Vagina (tissue), 2 donors: ENCODE measurements at regions not wholly inside any gene's neighbourhood (a gene's known extent, or its start where the extent isn't known, plus 50 kb on each side); places are given as distances from the start of the nearest gene placed in this dataset.

Experiments
- DNase-seq, 2 donors: peaks; one replicate each; pipeline ENCODE4 v3.0.0-alpha.2; 2017; ENCODE audit errors: extremely low spot score in 2 of 2
- H3K27ac ChIP-seq: fragments of 200-600 bp; sonication (generic); one replicate; pipeline ENCODE4 v1.5.1; 2019
- H3K27me3 ChIP-seq: fragments of 200-600 bp; sonication (generic); one replicate; pipeline ENCODE4 v1.5.1; 2019
- H3K36me3 ChIP-seq, 2 donors: fragments of 200-600 bp; sonication (generic); one replicate each; pipeline ENCODE4 v1.5.1; 2017 to 2019
- H3K4me1 ChIP-seq: fragments of 200-600 bp; sonication (generic); one replicate; pipeline ENCODE4 v1.5.1; 2019
- H3K4me3 ChIP-seq, 2 donors: fragments of 200-600 bp; sonication (generic); 1 replicate in 1 of 2; 2 replicates in 1 of 2; pipeline ENCODE4 v1.5.1; 2016 to 2019
- H3K9me3 ChIP-seq: fragments of 200-600 bp; sonication (generic); one replicate; pipeline ENCODE4 v1.5.1; 2019
- POLR2A ChIP-seq, 2 donors: fragments of 450-650 bp; IDR thresholded peaks; one replicate each; pipeline ENCODE4 v1.6.1; 2017; ENCODE audit warnings: antibody characterized with exemption in 2 of 2, mild to moderate bottlenecking in 2 of 2, moderate library complexity in 2 of 2
- POLR2AphosphoS5 ChIP-seq, 2 donors: sonication (generic); formaldehyde crosslinking; IDR thresholded peaks; one replicate each; pipeline ENCODE4 v1.9.0; 2017; ENCODE audit warnings: antibody characterized with exemption in 2 of 2, mild to moderate bottlenecking in 2 of 2, low read depth in 1 of 2; ENCODE audit not compliant: insufficient read depth in 1 of 2
- intact Hi-C: fragments of 100-400 bp; cut with DNase I; formaldehyde crosslinking; loops from one replicate; pipeline ENCODE4 v1.15.1; 2023
- TF ChIP-seq, protein P1 (sequence below), 3 experiments: fragments of 450-650 bp in 2 of 3; fragments of 200-600 bp in 1 of 3; sonication (generic) in 1 of 3; IDR thresholded peaks; one replicate each; pipeline ENCODE4 v1.5.1; 2017 to 2019; ENCODE audit warnings: antibody characterized with exemption in 3 of 3, mild to moderate bottlenecking in 2 of 3, moderate library complexity in 2 of 3

DNA sequence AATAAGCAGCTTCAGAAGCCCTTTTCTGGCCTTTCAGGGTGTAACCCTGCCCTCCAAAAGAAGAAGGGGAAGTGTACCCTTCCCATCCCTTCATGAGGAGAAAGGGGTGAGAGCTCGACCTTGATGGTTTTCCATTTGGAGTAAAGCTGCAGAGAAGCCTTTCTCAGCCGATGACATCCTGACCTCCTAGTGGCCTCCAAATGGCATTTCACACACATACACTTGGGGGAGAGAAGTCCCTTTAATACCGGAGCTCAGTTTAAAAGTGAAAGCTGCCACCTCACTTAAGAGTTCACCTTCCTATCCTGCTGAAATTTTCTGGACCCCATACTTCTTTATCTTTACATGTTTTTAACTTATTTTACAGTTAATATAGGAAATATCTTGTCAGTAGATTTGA is 716.7 kb downstream of the DCDC2C start:
- intact Hi-C loops = no loop called here
- no peak overlapping the region for H3K27ac ChIP-seq
- H3K4me1 ChIP-seq = no peaks in the 10 kb centered on the region
- no peak for DNase-seq
- TF ChIP-seq, protein P1, sequence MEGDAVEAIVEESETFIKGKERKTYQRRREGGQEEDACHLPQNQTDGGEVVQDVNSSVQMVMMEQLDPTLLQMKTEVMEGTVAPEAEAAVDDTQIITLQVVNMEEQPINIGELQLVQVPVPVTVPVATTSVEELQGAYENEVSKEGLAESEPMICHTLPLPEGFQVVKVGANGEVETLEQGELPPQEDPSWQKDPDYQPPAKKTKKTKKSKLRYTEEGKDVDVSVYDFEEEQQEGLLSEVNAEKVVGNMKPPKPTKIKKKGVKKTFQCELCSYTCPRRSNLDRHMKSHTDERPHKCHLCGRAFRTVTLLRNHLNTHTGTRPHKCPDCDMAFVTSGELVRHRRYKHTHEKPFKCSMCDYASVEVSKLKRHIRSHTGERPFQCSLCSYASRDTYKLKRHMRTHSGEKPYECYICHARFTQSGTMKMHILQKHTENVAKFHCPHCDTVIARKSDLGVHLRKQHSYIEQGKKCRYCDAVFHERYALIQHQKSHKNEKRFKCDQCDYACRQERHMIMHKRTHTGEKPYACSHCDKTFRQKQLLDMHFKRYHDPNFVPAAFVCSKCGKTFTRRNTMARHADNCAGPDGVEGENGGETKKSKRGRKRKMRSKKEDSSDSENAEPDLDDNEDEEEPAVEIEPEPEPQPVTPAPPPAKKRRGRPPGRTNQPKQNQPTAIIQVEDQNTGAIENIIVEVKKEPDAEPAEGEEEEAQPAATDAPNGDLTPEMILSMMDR (IDR thresholded peaks at IDR 0.05) = no peak
- TF ChIP-seq POLR2AphosphoS5 (IDR thresholded peaks at IDR 0.05; ENCODE audit: insufficient read depth in 1 of 2, low read depth in 1 of 2) (no peak), POLR2A (IDR thresholded peaks at IDR 0.05) (no peak)
- H3K36me3 ChIP-seq = no peaks in the 10 kb centered on the region
- no peak overlapping the region for H3K4me3 ChIP-seq
- no peaks in the 10 kb centered on the region for H3K27me3 ChIP-seq
- H3K9me3 ChIP-seq = no peaks in the 10 kb centered on the region

DNA sequence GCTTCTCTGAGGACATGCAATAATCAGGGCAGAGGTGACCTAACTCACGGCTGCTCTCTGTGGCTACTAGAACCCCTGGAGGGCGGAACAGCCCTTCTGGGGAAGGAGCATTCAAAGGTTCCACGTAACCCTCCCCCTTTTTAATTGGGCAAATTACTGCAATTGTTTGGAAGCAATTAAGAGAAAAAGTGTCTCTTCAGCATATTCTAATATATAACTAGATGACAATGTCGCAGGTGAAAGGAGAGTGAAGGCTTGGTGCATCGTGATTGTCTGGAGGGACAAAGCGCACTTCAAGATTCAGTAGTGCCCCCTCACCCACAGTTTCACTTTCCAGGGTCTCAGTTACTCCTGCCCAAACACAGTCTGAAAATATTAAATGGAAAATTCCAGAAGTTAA is 720.8 kb downstream of the DCDC2C start:
- no peak overlapping the region for H3K4me3 ChIP-seq
- H3K9me3 ChIP-seq = no peaks in the 10 kb centered on the region
- DNase-seq = no peak
- intact Hi-C loops = no loop called here
- H3K27ac ChIP-seq = no peak overlapping the region
- H3K36me3 ChIP-seq = no peaks in the 10 kb centered on the region
- TF ChIP-seq, protein P1 (IDR thresholded peaks at IDR 0.05) = no peak
- TF ChIP-seq POLR2A (IDR thresholded peaks at IDR 0.05) (no peak), POLR2AphosphoS5 (IDR thresholded peaks at IDR 0.05; ENCODE audit: insufficient read depth in 1 of 2, low read depth in 1 of 2) (no peak)
- no peaks in the 10 kb centered on the region for H3K4me1 ChIP-seq
- H3K27me3 ChIP-seq = no peaks in the 10 kb centered on the region

DNA sequence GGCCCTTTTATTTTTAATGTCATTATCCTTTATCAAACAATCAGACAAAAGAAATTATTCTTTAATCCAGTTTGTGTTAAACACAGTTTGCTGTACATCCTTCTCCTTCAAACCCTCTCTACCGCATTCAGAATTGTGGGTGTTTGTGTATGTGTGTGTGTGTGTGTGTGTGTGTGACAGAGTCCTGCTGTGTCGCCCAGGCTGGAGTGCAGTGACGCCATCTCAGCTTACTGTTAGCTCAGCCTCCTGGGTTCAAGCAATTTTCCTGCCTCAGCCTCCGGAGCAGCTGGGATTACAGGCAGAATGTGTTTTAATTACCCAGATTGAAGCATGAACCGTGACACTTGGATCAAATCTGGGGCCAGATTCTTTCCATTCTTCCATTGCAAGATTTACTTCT is 723.7 kb downstream of the DCDC2C start:
- Histone ChIP-seq H3K36me3 (no peaks in the 10 kb centered on the region), H3K4me1 (no peaks in the 10 kb centered on the region), H3K9me3 (no peaks in the 10 kb centered on the region), H3K27ac (no peak overlapping the region), H3K4me3 (no peak overlapping the region), H3K27me3 (no peaks in the 10 kb centered on the region)
- intact Hi-C loops = no loop called here
- DNase-seq = no peak
- no peak for TF ChIP-seq POLR2AphosphoS5 (IDR thresholded peaks at IDR 0.05; ENCODE audit: insufficient read depth in 1 of 2, low read depth in 1 of 2)
- TF ChIP-seq POLR2A (IDR thresholded peaks at IDR 0.05) = no peak
- TF ChIP-seq, protein P1 (IDR thresholded peaks at IDR 0.05) = no peak

DNA sequence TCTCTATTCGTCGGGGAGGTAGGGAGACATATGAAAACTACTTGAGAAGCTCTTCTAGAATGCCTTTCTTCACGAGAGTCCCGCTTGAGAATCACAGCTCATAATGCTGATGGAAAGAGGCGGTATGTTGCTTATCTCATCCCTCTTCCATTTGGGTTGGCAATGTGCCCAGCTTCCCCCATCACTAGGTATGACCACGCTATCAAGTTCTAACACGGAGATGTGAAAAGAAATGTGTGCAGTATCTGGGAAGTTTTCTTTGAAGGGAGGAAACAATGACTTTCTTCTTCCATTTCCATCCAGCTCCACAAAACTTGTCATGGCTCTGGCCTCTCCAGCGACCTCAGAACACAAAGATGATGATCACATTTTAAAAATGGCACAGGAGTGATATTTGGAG is 742.4 kb downstream of the DCDC2C start:
- no peak for DNase-seq
- no peak overlapping the region for H3K27ac ChIP-seq
- H3K4me1 ChIP-seq = no peaks in the 10 kb centered on the region
- H3K9me3 ChIP-seq = no peaks in the 10 kb centered on the region
- H3K27me3 ChIP-seq = no peaks in the 10 kb centered on the region
- intact Hi-C loops = no loop called here
- H3K4me3 ChIP-seq = no peak overlapping the region
- no peak for TF ChIP-seq POLR2AphosphoS5 (IDR thresholded peaks at IDR 0.05; ENCODE audit: insufficient read depth in 1 of 2, low read depth in 1 of 2)
- H3K36me3 ChIP-seq = no peaks in the 10 kb centered on the region

DNA sequence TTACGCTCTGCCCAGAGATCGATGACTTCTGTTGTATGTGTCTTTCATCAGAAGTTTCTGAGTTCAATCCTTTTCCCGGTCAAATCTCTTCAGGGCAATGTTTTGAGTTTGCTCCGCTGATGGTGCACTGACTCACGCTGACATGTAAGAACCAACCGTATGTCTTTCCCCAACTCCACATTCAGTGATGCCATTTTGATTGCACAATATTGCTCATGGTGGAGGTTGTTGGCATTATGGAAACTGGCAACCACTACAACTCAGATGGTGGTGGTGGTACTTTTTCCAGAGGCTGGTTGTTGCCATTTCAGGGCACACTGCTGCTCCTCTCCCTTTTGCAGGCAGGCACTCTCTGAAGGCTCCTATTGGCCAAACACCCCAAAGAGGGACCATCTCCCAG is 751.5 kb downstream of the DCDC2C start:
- Histone ChIP-seq H3K9me3 (no peaks in the 10 kb centered on the region), H3K27me3 (no peaks in the 10 kb centered on the region), H3K36me3 (no peaks in the 10 kb centered on the region), H3K27ac (no peak overlapping the region), H3K4me1 (no peaks in the 10 kb centered on the region), H3K4me3 (no peak overlapping the region)
- no peak for DNase-seq
- TF ChIP-seq POLR2A (IDR thresholded peaks at IDR 0.05) (no peak), POLR2AphosphoS5 (IDR thresholded peaks at IDR 0.05; ENCODE audit: insufficient read depth in 1 of 2, low read depth in 1 of 2) (no peak)
- TF ChIP-seq, protein P1 (IDR thresholded peaks at IDR 0.05) = no peak
- intact Hi-C loops = loop anchor here (5.0 kb wide), 1 partner anchor 627 kb away; no protein-coding TSS in a partner anchor
